Pulmonary artery endothelial cell (primary cell): ENCODE measurements at regions not wholly inside any gene's neighbourhood (a gene's known extent, or its start where the extent isn't known, plus 50 kb on each side); places are given as distances from the start of the nearest gene placed in this dataset.

Experiments
- DNase-seq: peaks from one replicate; pipeline ENCODE4 v3.0.0-alpha.2; 2011; ENCODE audit warnings: low read depth, low spot score

DNA sequence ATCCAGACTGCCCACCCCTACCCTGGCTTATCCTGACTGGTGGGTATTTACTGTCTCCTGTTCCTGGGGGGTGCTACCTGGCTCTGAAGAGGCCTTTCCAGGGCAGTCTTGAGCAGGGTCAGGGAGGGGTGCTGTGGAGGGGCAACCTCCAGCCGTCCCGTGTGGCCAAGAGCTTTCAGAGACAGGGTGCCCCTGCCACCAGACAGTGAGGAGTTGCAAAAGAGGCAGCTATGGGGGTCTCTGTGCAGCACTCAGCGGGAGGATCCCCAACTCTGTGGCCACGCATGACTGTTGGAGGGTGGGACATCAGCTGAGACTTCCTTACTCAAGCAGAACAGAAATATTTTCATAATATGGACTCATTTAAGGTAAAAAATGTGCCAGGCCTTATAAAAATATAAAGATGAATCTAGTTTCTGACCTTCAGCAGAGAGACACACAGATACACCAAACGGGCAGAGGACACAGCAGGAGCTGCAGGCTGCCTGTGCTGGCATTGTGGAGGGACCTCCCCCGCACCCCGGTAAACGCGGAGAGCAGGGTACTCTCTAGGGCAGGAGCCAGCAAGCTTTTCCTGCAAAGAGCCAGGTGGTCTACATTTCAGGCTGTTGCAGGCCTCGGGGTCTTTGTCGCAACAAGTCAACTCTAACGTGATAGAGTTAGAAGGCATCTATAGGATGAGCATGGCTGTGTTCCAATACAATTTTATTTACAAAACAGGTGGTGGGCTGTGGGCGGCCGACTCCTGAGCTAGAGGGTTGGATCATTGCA is 252.6 kb downstream of the RHOU start:
- no peak for DNase-seq

DNA sequence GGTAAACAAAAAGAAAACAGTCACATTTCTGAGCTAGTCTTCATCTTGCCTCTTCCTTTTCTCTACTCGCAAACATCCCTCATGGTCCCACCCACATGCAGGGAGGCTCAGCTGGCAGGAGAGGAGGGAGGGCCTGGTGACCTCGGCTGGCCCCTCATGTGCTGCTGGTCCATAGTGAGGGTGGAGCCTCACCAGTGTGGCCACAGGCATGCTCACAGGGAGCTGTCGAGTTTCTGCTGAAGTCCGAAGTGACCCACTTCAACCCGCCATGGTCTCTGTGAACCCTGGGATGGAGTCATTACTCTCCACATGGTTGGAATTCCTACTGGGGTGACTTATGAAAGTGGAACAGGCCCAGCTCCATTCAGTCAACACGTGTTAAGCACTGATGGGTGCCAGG is 253.4 kb downstream of the RHOU start:
- DNase-seq = no peak

GRCh38 chr1:228989176-228989575 is 253.9 kb downstream of the RHOU start:
- no peak for DNase-seq

- no peak for DNase-seq
These were observed 254.4 kb downstream of the RHOU start for GRCh38 chr1:228989676-228989991.

DNA sequence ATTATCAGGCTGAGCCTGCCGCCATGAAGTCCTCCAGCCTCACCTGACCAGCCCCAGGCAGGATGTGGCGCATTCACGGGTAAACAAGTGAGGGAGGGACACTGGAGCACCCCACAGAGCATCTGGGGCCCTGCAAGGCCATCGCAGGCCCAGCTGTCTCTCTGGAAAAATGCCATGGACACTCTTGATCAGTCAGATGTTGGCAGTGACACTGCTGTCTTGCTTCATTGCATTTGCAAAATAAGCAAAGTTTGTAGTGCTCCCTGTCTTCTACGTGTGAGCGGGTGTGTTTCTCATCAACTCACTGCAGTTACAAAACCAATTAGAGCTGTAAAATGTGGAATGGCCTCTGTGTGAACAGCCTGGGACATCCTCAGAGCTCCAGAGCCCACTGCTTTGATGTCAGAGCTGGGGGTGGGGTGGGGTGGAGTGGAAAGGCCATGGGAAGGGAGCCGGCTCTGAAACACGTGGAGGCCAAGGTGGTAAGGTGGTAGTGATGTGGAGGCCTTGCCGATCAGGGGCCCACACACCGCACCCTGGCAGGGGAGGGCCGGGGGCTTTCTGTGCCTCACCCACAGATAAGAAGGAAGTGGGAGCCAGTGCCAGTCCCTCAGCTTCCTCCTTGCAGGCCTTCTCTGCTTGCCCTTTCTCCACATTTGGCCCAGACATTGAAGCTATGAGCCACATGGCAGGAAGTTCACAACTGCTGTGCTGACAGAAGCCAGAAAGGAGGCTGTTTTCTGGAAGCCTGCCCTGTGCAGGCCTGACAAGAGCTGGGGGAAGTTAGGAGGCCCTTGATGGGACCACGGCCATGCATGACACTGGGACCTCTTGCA is 254.9 kb downstream of the RHOU start:
- no peak for DNase-seq

GRCh38 chr1:228990906-228991569 is 255.8 kb downstream of the RHOU start:
- DNase-seq = no peak

- DNase-seq = no peak
These were observed 256.8 kb downstream of the RHOU start for GRCh38 chr1:228992044-228992443.

- no peak for DNase-seq
These were observed 257.7 kb downstream of the RHOU start for GRCh38 chr1:228992907-228993535.

GRCh38 chr1:228994676-228995594 is 259.7 kb downstream of the RHOU start:
- DNase-seq = no peak

- DNase-seq = no peak
These were observed 261.0 kb downstream of the RHOU start for GRCh38 chr1:228996281-228996680.

DNA sequence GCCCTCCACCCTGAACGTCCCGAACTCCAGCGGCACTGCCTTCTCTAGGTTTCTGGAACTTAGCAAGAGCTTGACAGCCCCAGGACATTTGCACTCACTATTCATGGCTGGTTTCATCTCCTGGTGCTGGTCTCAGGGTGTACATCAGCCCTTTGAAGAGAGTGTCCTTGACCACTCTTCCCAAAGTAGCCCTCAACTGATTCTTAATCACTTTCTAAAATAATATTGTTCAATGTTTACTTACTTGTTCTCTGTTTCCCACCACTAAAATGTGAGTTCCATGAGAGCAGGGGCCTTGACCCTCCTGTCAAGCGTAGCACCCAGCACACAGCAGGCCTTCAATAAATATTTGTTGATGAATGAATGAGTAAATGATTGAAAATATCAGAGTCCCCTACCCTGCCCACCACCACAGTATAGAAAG is 262.5 kb downstream of the RHOU start:
- no peak for DNase-seq

- no peak for DNase-seq
These were observed 262.9 kb downstream of the RHOU start for GRCh38 chr1:228998179-228998578.

GRCh38 chr1:228999446-229000170 is 264.3 kb downstream of the RHOU start:
- no peak for DNase-seq

GRCh38 chr1:229000187-229000586 is 264.9 kb downstream of the RHOU start:
- DNase-seq = no peak

GRCh38 chr1:229001467-229002011 is 266.3 kb downstream of the RHOU start:
- no peak for DNase-seq

DNA sequence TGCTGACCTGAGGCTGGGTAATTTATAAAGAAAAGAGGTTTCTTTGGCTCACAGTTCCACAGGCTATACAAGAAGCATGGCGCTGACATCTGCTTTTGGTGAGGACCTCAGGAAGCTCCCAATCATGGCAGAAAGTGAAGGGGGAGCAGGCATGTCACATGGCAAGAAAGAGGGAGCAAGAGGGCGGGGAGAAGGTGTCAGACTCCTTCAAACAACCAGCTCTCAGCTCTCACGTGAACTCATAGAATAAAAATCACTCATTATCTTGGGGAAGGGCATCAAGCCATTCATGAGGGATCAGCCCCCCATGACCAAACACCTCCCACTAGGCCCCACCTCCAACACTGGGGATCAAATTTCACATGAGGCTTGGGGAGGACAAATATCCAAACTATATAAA is 266.8 kb downstream of the RHOU start:
- DNase-seq = no peak

DNA sequence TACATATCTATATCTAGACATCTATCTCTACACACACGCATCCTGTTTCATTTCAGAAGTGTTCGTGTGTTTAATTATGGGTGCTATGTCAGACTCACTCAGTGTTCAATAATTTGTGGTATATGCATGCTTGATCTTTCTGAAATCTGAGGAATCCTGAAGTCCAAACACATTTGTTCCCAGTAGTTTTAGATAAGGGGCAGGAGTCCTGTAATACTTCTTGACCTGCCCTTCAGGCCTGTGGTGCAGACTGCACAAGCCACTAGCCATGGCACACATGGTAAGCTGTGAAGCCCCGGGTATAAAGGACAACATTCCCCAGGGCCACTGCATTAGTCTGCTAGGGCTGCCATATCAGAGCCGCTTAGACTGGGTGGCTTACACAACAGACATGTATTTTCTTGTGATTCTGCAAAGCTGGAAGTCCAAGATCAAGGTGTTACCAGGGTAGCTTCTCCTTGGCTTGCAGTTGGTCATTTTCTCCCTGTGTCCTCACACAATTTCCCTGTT is 267.2 kb downstream of the RHOU start:
- no peak for DNase-seq

- DNase-seq = no peak
These were observed 267.5 kb upstream of the RAB4A start for GRCh38 chr1:229003233-229004031.
